Stimulated activated CD4-positive, alpha-beta T cell treated with anti-CD3 and anti-CD28 coated beads, Interleukin-1b, Interleukin-23, amount 100 ng/mL, for 24 hours (primary cell): ENCODE measurements at regions not wholly inside any gene's neighbourhood (a gene's known extent, or its start where the extent isn't known, plus 50 kb on each side); places are given as distances from the start of the nearest gene placed in this dataset.

Experiments used
- DNase-seq, 4 experiments: peaks; one replicate each; pipeline ENCODE4 v3.0.0-alpha.2; 2020; ENCODE audit warnings: low read depth in 4 of 4, low spot score in 1 of 4

GRCh38 chr13:103289681-103290080 is 223.5 kb upstream of the SLC10A2 start:
- DNase-seq, result no peak

GRCh38 chr13:103288114-103288513 is 221.9 kb upstream of the SLC10A2 start:
- DNase-seq, result no peak

GRCh38 chr13:103287659-103288058 is 221.4 kb upstream of the SLC10A2 start:
- no peak for DNase-seq

- DNase-seq, result no peak
These were observed 218.2 kb upstream of the SLC10A2 start for GRCh38 chr13:103284466-103284865.

GRCh38 chr13:103283451-103283820 is 217.2 kb upstream of the SLC10A2 start:
- DNase-seq, result no peak

GRCh38 chr13:103282571-103283450 is 216.6 kb upstream of the SLC10A2 start:
- DNase-seq, result no peak

- DNase-seq, result no peak
These were observed 211.9 kb upstream of the SLC10A2 start for GRCh38 chr13:103277959-103278694.

- DNase-seq, result no peak
These were observed 210.7 kb upstream of the SLC10A2 start for GRCh38 chr13:103276775-103277498.

- DNase-seq, result no peak
These were observed 209.5 kb upstream of the SLC10A2 start for GRCh38 chr13:103275722-103276121.

- no peak for DNase-seq
These were observed 208.9 kb upstream of the SLC10A2 start for GRCh38 chr13:103275081-103275480.

- no peak for DNase-seq
These were observed 207.6 kb upstream of the SLC10A2 start for GRCh38 chr13:103273825-103274224.

GRCh38 chr13:103272770-103273169 is 206.6 kb upstream of the SLC10A2 start:
- no peak for DNase-seq

- no peak for DNase-seq
These were observed 197.2 kb upstream of the SLC10A2 start for GRCh38 chr13:103263448-103263847.

GRCh38 chr13:103255587-103256301 is 189.5 kb upstream of the SLC10A2 start:
- no peak for DNase-seq

- no peak for DNase-seq
These were observed 183.9 kb upstream of the SLC10A2 start for GRCh38 chr13:103250071-103250470.

- DNase-seq, result no peak
These were observed 180.5 kb upstream of the SLC10A2 start for GRCh38 chr13:103246581-103247200.

GRCh38 chr13:103243495-103243894 is 177.3 kb upstream of the SLC10A2 start:
- no peak for DNase-seq

GRCh38 chr13:103238441-103238840 is 172.2 kb upstream of the SLC10A2 start:
- no peak for DNase-seq

- no peak for DNase-seq
These were observed 170.0 kb upstream of the SLC10A2 start for GRCh38 chr13:103236213-103236612.

GRCh38 chr13:103229674-103230073 is 163.5 kb upstream of the SLC10A2 start:
- DNase-seq, result no peak

GRCh38 chr13:103224804-103225203 is 158.6 kb upstream of the SLC10A2 start:
- DNase-seq, result no peak
